Activated T-cell treated with anti-CD3 and anti-CD28 coated beads, Interleukin-2, amount 50 U/mL, for 4 hours (primary cell): ENCODE measurements at regions not wholly inside any gene's neighbourhood (a gene's known extent, or its start where the extent isn't known, plus 50 kb on each side); places are given as distances from the start of the nearest gene placed in this dataset.
"Not testable (repeated sequence)": the region's sequence is repeated elsewhere in the genome, so short reads cannot be mapped to it uniquely, and the experiment has no call there.

ENCODE experiments used
- ATAC-seq, 2 donors: fragments of 200-7000 bp; cut with Tn5 transposase; one replicate each; pipeline ENCODE4 v1.10.0; 2021
- DNase-seq: peaks from one replicate; pipeline ENCODE4 v3.0.0-alpha.2; 2020
- H3K27me3 Mint-ChIP-seq: one replicate; pipeline ENCODE4 v1.8.0; 2021; ENCODE audit warnings: low read depth, mixed read lengths
- H3K36me3 Mint-ChIP-seq: one replicate; pipeline ENCODE4 v1.8.0; 2022; ENCODE audit warnings: mixed read lengths; ENCODE audit not compliant: insufficient read depth
- H3K4me1 Mint-ChIP-seq: one replicate; pipeline ENCODE4 v1.8.0; 2021; ENCODE audit warnings: low read depth, mixed read lengths
- H3K4me3 Mint-ChIP-seq: one replicate; pipeline ENCODE4 v1.8.0; 2021; ENCODE audit warnings: mild to moderate bottlenecking, moderate library complexity, mixed read lengths
- H3K9me3 Mint-ChIP-seq: one replicate; pipeline ENCODE4 v1.8.0; 2021; ENCODE audit warnings: mixed read lengths

GRCh38 chr13:88824218-88824617 lies 1153.0 kb downstream of the SLITRK5 start:
- DNase-seq, result no peak
- no peaks in the 10 kb centered on the region for H3K27me3 Mint-ChIP-seq
- H3K4me1 Mint-ChIP-seq, result no peaks in the 10 kb centered on the region
- H3K4me3 Mint-ChIP-seq, result no peak overlapping the region
- H3K9me3 Mint-ChIP-seq, result peaks cover 18% of the 10 kb centered on the region
- no peak for ATAC-seq
- no peaks in the 10 kb centered on the region for H3K36me3 Mint-ChIP-seq

DNA sequence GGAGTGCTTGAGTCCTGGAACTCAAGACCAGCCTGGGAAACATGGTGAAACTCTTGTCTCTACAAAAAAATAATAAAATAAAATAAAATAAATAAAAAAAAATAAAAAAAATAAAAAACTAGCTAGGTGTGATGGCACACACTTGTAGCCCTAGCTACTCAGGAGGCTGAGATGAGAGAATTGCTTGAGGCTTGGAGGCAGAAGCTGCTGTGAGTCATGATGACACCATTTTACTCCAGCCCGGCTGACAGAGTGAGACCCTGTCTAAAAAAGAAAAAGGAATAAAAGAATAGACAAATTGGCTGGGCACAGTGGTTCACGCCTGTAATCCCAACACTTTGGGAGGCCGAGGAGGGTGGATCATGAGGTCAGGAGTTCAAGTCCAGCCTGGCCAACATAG lies 1168.9 kb downstream of the SLITRK5 start:
- no peak for ATAC-seq
- peaks cover 15% of the 10 kb centered on the region for H3K9me3 Mint-ChIP-seq
- no peaks in the 10 kb centered on the region for H3K27me3 Mint-ChIP-seq
- DNase-seq, result no peak
- H3K4me1 Mint-ChIP-seq, result no peaks in the 10 kb centered on the region
- no peaks in the 10 kb centered on the region for H3K36me3 Mint-ChIP-seq
- H3K4me3 Mint-ChIP-seq, result no peak overlapping the region

DNA sequence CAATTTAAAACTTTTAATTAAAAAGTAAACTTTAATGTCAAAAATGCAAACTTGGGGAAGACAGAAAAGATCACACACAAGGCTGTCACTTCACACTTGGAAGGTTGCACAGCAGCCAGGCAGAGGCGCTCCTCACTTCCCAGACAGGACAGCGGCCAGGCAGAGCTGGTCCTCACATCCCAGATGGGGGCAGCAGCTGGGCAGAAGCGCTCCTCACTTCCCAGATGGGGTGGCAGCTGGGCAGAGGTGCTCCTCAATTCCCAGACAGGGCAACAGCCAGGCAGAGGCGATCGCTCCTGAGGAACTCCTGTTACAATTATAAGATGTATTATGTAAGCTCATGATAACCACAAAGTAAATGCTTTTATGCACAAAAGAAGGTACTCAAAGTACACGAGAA lies 1181.1 kb downstream of the SLITRK5 start:
- not testable (repeated sequence) for H3K4me1 Mint-ChIP-seq, ATAC-seq, DNase-seq, H3K4me3 Mint-ChIP-seq, H3K27me3 Mint-ChIP-seq, H3K36me3 Mint-ChIP-seq
- peaks cover 15% of the 10 kb centered on the region for H3K9me3 Mint-ChIP-seq

- Mint-ChIP-seq H3K36me3 (no peaks in the 10 kb centered on the region), H3K4me1 (no peaks in the 10 kb centered on the region), H3K4me3 (no peak overlapping the region), H3K9me3 (peaks cover 15% of the 10 kb centered on the region), H3K27me3 (no peaks in the 10 kb centered on the region)
- no peak for ATAC-seq
- DNase-seq, result no peak
These were observed 1186.1 kb downstream of the SLITRK5 start for GRCh38 chr13:88857256-88857655.

DNA sequence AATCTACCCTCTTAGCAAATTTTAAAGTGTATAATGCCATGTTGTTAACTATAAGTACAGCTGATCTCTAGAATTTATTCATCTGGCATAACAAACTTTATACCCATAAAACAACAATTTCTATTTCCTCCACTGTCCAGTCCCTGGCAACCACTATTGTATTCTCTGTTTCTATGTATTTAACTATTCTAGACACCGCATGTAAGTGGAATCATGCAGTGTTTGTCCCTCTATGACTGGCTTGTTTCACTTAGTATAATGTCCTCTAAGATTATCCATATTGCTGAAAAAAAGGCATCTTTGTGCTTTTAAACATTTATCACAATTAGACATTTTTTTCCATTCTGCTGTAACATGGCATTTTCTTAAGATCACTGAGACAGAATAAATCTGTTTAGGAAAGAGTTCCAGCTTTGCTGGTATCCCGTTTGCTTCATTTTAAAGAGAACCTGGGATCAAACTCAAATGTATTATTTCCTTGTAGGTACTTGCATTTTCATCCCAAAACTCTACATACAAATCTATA lies 1191.0 kb downstream of the SLITRK5 start:
- no peak for ATAC-seq
- H3K4me1 Mint-ChIP-seq, result no peaks in the 10 kb centered on the region
- no peaks in the 10 kb centered on the region for H3K27me3 Mint-ChIP-seq
- peaks cover 6% of the 10 kb centered on the region for H3K9me3 Mint-ChIP-seq
- H3K36me3 Mint-ChIP-seq, result no peaks in the 10 kb centered on the region
- DNase-seq, result no peak
- no peak overlapping the region for H3K4me3 Mint-ChIP-seq

DNA sequence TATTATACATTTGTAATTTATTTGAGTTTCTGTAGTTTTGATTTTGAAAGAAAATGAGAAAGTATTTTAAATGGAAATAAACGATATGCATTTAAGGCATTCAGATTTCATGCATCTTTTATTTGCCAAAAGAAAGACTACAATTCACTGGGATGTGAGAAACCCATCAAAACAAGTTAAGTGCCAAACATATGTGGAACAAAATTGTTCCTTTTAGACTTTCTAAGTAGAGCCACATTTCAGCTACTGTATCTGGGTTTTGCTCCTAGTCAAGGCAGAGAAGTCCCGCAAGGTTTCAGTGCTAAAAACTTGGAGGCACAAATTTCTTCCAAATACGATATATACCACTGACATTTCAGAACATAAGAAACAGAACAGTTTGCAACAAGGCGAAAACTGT lies 1191.9 kb downstream of the SLITRK5 start:
- Mint-ChIP-seq H3K9me3 (peaks cover 6% of the 10 kb centered on the region), H3K4me1 (no peaks in the 10 kb centered on the region), H3K36me3 (no peaks in the 10 kb centered on the region), H3K4me3 (no peak overlapping the region), H3K27me3 (no peaks in the 10 kb centered on the region)
- ATAC-seq (no peak), DNase-seq (no peak)

GRCh38 chr13:88866195-88866594 lies 1195.0 kb downstream of the SLITRK5 start:
- Mint-ChIP-seq H3K4me3 (no peak overlapping the region), H3K4me1 (no peaks in the 10 kb centered on the region), H3K9me3 (peaks cover 6% of the 10 kb centered on the region), H3K36me3 (no peaks in the 10 kb centered on the region), H3K27me3 (no peaks in the 10 kb centered on the region)
- ATAC-seq (no peak), DNase-seq (no peak)

GRCh38 chr13:88883741-88884140 lies 1212.6 kb downstream of the SLITRK5 start:
- H3K36me3 Mint-ChIP-seq, result no peaks in the 10 kb centered on the region
- ATAC-seq (no peak), DNase-seq (no peak)
- no peaks in the 10 kb centered on the region for H3K4me1 Mint-ChIP-seq
- no peak overlapping the region for H3K4me3 Mint-ChIP-seq
- H3K27me3 Mint-ChIP-seq, result no peaks in the 10 kb centered on the region
- peaks cover 10% of the 10 kb centered on the region for H3K9me3 Mint-ChIP-seq

DNA sequence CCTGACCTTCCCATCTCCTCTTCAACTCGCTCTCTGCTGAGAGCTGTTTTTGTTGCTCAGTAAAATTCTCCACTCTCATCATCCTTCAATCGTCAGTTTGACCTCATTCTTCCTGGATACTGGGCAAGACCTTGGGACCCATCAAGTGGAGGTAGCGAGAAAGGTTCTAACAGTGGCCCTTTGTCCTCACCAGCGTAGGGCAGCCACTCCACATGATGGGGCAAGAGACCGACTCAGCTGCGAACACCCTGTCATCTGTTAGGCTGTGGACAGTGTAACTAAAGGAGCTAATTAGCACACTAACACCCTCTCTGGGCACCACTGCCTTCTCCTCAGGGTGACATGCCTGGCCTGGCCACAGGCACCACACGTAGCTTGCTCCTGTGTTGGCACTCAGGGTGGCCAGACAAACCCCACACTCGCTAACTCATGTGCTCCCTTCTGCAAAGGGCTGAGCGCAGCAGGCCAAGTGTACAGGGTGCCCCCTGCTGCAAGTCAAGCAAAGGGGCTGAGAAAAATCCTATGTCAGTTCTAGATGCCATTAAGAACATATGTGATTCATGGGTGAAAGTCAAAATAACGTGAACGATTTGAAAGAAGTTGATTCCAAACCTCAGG lies 1216.0 kb downstream of the SLITRK5 start:
- no peak overlapping the region for H3K4me3 Mint-ChIP-seq
- no peaks in the 10 kb centered on the region for H3K4me1 Mint-ChIP-seq

DNA sequence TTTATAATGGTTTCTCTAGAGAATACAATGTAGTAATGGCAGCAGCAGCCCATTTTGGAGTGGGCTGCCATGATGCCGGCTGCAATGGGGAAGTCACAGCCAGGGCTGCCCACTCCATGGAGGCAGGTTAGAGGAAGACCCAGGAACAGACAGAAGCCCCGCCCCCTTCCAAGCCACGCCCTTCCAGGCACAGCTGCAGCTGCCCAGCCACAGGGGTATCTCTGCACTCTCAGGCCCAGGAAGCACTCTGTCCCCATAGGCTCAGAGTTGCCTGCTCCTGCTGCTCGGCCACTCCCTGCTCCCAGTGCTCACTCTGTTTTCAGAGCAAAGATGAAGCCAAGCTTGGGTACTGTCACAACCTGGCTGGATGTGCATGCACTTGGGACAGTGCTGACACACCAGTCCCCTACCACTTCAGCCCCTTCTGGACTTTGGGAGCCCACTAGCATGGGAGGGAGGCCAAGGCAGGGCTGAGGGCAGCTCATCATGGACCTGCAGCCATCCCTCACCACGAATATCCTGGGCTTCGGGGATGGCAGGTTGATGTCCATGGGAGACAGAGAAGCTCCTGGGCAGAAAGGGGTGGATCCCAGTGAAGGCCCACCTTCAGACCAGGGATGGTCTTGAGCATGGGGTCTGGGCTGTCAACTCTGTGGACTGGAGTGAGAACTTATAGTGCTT lies 1224.2 kb downstream of the SLITRK5 start:
- H3K4me3 Mint-ChIP-seq, result no peak overlapping the region
- DNase-seq (no peak), ATAC-seq (no peak)
- H3K27me3 Mint-ChIP-seq, result no peaks in the 10 kb centered on the region
- peaks cover 7% of the 10 kb centered on the region for H3K9me3 Mint-ChIP-seq
- H3K36me3 Mint-ChIP-seq, result no peaks in the 10 kb centered on the region
- H3K4me1 Mint-ChIP-seq, result no peaks in the 10 kb centered on the region

More for the DNA sequence above, 1216.0 kb downstream of the SLITRK5 start:
- DNase-seq (no peak), ATAC-seq (no peak)
- Mint-ChIP-seq H3K9me3 (peaks cover 4% of the 10 kb centered on the region), H3K27me3 (no peaks in the 10 kb centered on the region), H3K36me3 (no peaks in the 10 kb centered on the region)

DNA sequence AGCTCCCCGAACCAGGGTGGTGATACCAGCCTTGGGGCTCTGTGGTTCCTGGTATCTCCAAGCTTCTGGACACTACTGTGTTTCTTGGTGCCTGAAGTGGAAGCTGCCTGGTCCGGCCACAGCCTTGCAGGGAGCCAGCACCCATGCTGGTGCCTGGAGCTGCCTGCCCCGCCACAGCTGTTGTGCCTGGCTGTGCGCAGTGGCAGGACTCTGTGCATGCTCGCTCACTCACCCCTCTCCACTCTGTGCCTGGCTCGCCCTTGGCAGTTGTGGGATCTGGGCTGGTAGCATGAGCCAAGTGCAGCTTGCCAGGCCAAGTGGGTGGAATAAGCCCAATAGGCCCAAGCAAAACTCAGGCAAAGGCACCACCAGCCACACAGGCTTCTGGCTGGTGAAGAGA lies 1225.3 kb downstream of the SLITRK5 start:
- Mint-ChIP-seq H3K36me3 (no peaks in the 10 kb centered on the region), H3K4me3 (no peak overlapping the region), H3K27me3 (no peaks in the 10 kb centered on the region), H3K4me1 (no peaks in the 10 kb centered on the region), H3K9me3 (peaks cover 8% of the 10 kb centered on the region)
- DNase-seq, result no peak
- no peak for ATAC-seq

GRCh38 chr13:88908961-88909441 lies 1237.8 kb downstream of the SLITRK5 start:
- no peak for ATAC-seq
- DNase-seq, result no peak
- Mint-ChIP-seq H3K4me1 (no peaks in the 10 kb centered on the region), H3K4me3 (no peak overlapping the region), H3K27me3 (no peaks in the 10 kb centered on the region), H3K9me3 (peaks cover 15% of the 10 kb centered on the region), H3K36me3 (no peaks in the 10 kb centered on the region)

DNA sequence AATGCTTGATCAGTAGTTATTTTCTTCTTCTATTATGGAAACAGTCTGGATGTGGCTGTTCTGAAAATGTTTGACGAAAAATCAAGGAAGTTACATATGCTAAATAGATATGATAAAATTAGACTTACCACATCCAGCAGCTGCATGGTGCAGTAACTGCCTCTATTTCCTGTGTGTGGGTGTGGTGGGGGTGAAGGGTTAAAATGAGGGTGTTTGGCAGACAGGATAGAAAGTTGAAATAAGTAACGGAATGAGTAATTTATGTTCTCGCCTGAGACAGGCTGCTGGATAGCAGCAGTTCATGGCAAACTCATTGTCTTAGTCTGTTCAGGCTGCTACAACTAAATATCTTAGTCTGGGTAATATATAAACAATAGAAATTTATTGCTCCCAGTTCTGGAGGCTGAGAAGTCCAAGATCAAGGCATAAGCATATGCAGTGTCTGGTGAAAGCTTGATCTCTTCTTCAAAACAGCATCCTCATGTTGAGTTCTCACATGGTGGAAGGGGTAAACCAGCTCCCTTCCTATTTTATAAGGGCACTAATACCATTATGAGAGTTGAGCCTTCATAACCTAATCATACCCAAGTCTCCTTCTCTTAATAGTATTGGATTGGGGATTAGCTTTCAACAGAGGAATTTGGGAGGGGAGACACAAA lies 1248.9 kb downstream of the SLITRK5 start:
- peaks cover 15% of the 10 kb centered on the region for H3K9me3 Mint-ChIP-seq

DNA sequence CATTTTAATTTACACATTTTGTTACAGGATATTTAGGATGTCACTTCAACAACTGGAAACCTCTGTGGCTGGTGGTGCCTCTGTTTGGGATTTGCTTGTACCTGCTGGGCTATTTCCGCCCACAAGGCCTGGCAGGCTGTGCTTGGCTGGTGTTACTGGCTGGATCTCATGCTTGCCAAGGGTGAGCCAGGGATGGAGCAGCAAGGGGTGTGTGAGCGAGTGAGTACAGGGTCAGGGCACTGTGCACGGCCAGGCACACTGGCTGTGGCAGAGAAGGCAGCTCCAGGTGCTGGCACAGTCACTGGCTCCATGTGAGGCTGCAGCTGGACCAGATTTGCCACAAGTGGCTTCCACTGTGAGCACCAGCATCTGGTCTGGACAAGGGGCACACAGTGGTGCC lies 1254.8 kb downstream of the SLITRK5 start:
- no peaks in the 10 kb centered on the region for H3K36me3 Mint-ChIP-seq
- H3K9me3 Mint-ChIP-seq, result peaks cover 3% of the 10 kb centered on the region
- peaks cover 2% of the 10 kb centered on the region for H3K4me1 Mint-ChIP-seq

More for the DNA sequence above, 1248.9 kb downstream of the SLITRK5 start:
- DNase-seq (no peak), ATAC-seq (peak; percentile 72 to 96)
- no peak overlapping the region for H3K4me3 Mint-ChIP-seq
- H3K4me1 Mint-ChIP-seq, result peaks cover 9% of the 10 kb centered on the region
- no peaks in the 10 kb centered on the region for H3K27me3 Mint-ChIP-seq
- no peaks in the 10 kb centered on the region for H3K36me3 Mint-ChIP-seq

More for the DNA sequence above, 1254.8 kb downstream of the SLITRK5 start:
- DNase-seq (no peak), ATAC-seq (no peak)
- no peaks in the 10 kb centered on the region for H3K27me3 Mint-ChIP-seq
- no peak overlapping the region for H3K4me3 Mint-ChIP-seq
